PC-9 (cell line): ENCODE measurements at regions not wholly inside any gene's neighbourhood (a gene's known extent, or its start where the extent isn't known, plus 50 kb on each side); places are given as distances from the start of the nearest gene placed in this dataset.

Experiments
- BruUV-seq: library from RNA; stranded (reverse); fragments of 400-500 nt; replicated peaks from 2 replicates; lab custom pipeline; 2021; lab: Mats Ljungman, UMichigan
- CTCF ChIA-PET: fragments of 300-600 bp; sonication (Branson Sonifier 250); formaldehyde crosslinking; loops from one replicate; lab custom pipeline; 2022; ENCODE audit warnings: antibody characterized with exemption; lab: Charles Lee
- POLR2A ChIA-PET: fragments of 300-600 bp; sonication (Branson Sonifier 250); formaldehyde crosslinking; loops from one replicate; lab custom pipeline; 2022; ENCODE audit warnings: antibody characterized with exemption; ENCODE audit not compliant: unreplicated experiment; lab: Charles Lee
- DNase-seq, 2 experiments: peaks; one replicate each; pipeline versions ENCODE4 v3.0.0 to v3.0.0-alpha.2; 2015 to 2022; ENCODE audit warnings: mixed read lengths in 1 of 2
- H2AFZ ChIP-seq: fragments of 200-600 bp; sonication (generic); 2 replicates; pipeline ENCODE4 v1.8.1; 2017; ENCODE audit warnings: antibody characterized with exemption
- H3F3A ChIP-seq: fragments of 200-600 bp; sonication (generic); 2 replicates; pipeline ENCODE4 v1.8.1; 2017; ENCODE audit warnings: antibody characterized with exemption, mild to moderate bottlenecking, low read depth; ENCODE audit not compliant: insufficient read depth
- H3K27ac ChIP-seq: fragments of 200-600 bp; sonication (generic); 2 replicates; pipeline ENCODE4 v1.6.1; 2016; ENCODE audit warnings: mixed run types
- H3K27me3 ChIP-seq: fragments of 200-600 bp; sonication (generic); 2 replicates; pipeline ENCODE4 v1.6.1; 2016; ENCODE audit warnings: low read depth, mixed run types; ENCODE audit not compliant: insufficient read depth
- H3K36me3 ChIP-seq: fragments of 200-600 bp; sonication (generic); 2 replicates; pipeline ENCODE4 v1.6.1; 2016; ENCODE audit warnings: low read depth, mixed run types
- H3K4me1 ChIP-seq: fragments of 200-600 bp; sonication (generic); replicated peaks from 2 replicates; pipeline ENCODE4 v1.6.1; 2016; ENCODE audit warnings: mixed run types; ENCODE audit not compliant: insufficient read depth
- H3K4me2 ChIP-seq: fragments of 200-600 bp; sonication (generic); 2 replicates; pipeline ENCODE4 v1.6.1; 2017; ENCODE audit warnings: mixed run types
- H3K4me3 ChIP-seq: fragments of 200-600 bp; sonication (generic); 2 replicates; pipeline ENCODE4 v1.6.1; 2016; ENCODE audit warnings: mixed run types
- H3K79me2 ChIP-seq: fragments of 200-600 bp; sonication (generic); 2 replicates; pipeline ENCODE4 v1.6.1; 2017; ENCODE audit warnings: low read depth, mixed run types
- H3K9me2 ChIP-seq: fragments of 200-600 bp; sonication (generic); 2 replicates; pipeline ENCODE4 v1.8.1; 2017; ENCODE audit warnings: mild to moderate bottlenecking; ENCODE audit not compliant: insufficient read depth
- H3K9me3 ChIP-seq: fragments of 200-600 bp; sonication (generic); 2 replicates; pipeline ENCODE4 v1.8.1; 2016; ENCODE audit warnings: low read depth; ENCODE audit not compliant: insufficient read depth
- H4K20me1 ChIP-seq: fragments of 200-600 bp; sonication (generic); 2 replicates; pipeline ENCODE4 v1.8.1; 2017; ENCODE audit not compliant: insufficient read depth
- EZH2 ChIP-seq: fragments of 200-600 bp; sonication (generic); IDR thresholded peaks from 2 replicates; pipeline ENCODE4 v1.8.0; 2017; ENCODE audit warnings: antibody characterized with exemption, low read depth
- intact Hi-C: fragments of 100-400 bp; cut with micrococcal nuclease; formaldehyde crosslinking; loops from one replicate; pipeline ENCODE4 v1.10.0; 2022; ENCODE audit not compliant: unreplicated experiment
- TF ChIP-seq, protein P1 (sequence below): fragments of 200-600 bp; sonication (generic); conservative IDR thresholded peaks from 2 replicates; pipeline ENCODE4 v1.6.1; 2017; ENCODE audit warnings: mixed run types, antibody characterized with exemption, mild to moderate bottlenecking, moderate library complexity

- ChIA-PET CTCF (no interaction called here), POLR2A (no interaction called here)
- Histone ChIP-seq H3F3A (no peaks in the 10 kb centered on the region), H2AFZ (no peak overlapping the region), H3K9me3 (no peaks in the 10 kb centered on the region), H4K20me1 (no peaks in the 10 kb centered on the region), H3K4me3 (no peak overlapping the region), H3K79me2 (no peaks in the 10 kb centered on the region), H3K27ac (no peak overlapping the region), H3K36me3 (no peaks in the 10 kb centered on the region), H3K4me2 (no peak overlapping the region), H3K4me1 (no peaks in the 10 kb centered on the region), H3K27me3 (no peaks in the 10 kb centered on the region), H3K9me2 (no peaks in the 10 kb centered on the region)
- DNase-seq = no peak
- no TSS peak for BruUV-seq
- no peak for TF ChIP-seq EZH2
- TF ChIP-seq, protein P1, sequence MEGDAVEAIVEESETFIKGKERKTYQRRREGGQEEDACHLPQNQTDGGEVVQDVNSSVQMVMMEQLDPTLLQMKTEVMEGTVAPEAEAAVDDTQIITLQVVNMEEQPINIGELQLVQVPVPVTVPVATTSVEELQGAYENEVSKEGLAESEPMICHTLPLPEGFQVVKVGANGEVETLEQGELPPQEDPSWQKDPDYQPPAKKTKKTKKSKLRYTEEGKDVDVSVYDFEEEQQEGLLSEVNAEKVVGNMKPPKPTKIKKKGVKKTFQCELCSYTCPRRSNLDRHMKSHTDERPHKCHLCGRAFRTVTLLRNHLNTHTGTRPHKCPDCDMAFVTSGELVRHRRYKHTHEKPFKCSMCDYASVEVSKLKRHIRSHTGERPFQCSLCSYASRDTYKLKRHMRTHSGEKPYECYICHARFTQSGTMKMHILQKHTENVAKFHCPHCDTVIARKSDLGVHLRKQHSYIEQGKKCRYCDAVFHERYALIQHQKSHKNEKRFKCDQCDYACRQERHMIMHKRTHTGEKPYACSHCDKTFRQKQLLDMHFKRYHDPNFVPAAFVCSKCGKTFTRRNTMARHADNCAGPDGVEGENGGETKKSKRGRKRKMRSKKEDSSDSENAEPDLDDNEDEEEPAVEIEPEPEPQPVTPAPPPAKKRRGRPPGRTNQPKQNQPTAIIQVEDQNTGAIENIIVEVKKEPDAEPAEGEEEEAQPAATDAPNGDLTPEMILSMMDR = no peak
- intact Hi-C loops = no loop called here
Observed at GRCh38 chr16:48829336-48830310, 219.6 kb upstream of the N4BP1 start.

DNA sequence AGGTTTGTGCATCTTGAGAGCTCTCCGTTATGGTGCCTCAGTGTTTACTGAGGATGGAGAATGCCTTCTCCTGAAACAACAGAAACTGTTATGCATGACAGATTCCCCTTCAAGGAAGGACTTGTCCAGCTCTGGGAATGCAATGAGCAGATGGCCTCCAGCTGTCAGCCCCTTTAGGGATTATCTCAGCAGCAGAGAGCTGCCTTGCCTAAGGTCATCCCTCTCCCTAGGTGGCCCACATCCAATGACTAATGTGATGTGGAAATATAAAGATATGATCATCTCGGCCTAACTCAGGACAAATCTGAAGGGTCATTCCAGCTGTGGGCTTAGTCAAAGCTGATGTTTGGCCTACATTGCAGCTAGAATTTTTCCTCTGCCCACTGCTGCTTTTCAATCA is 214.3 kb upstream of the N4BP1 start:
- BruUV-seq = no TSS peak
- no peaks in the 10 kb centered on the region for H3K36me3 ChIP-seq
- ChIA-PET POLR2A (no interaction called here), CTCF (no interaction called here)
- H3K4me1 ChIP-seq = no peaks in the 10 kb centered on the region
- H3K9me3 ChIP-seq = no peaks in the 10 kb centered on the region
- no peaks in the 10 kb centered on the region for H3K79me2 ChIP-seq
- intact Hi-C loops = no loop called here
- H3K9me2 ChIP-seq = no peaks in the 10 kb centered on the region
- DNase-seq = no peak
- H3K4me2 ChIP-seq = no peak overlapping the region
- H3K27ac ChIP-seq = no peak overlapping the region
- H3K4me3 ChIP-seq = no peak overlapping the region
- no peak overlapping the region for H2AFZ ChIP-seq
- no peaks in the 10 kb centered on the region for H3K27me3 ChIP-seq
- no peaks in the 10 kb centered on the region for H3F3A ChIP-seq
- TF ChIP-seq EZH2 = no peak
- TF ChIP-seq, protein P1 = no peak
- H4K20me1 ChIP-seq = no peaks in the 10 kb centered on the region

GRCh38 chr16:48822431-48822830 is 212.5 kb upstream of the N4BP1 start:
- TF ChIP-seq, protein P1 = no peak

More at GRCh38 chr16:48822431-48822830, 212.5 kb upstream of the N4BP1 start:
- Histone ChIP-seq H3K4me3 (no peak overlapping the region), H3K27ac (no peak overlapping the region), H3K27me3 (0 out of 2 replicates have a peak, but pooled peaks cover 6% of the 10 kb centered on the region), H3K9me2 (no peaks in the 10 kb centered on the region), H3K9me3 (no peaks in the 10 kb centered on the region), H3K4me2 (no peak overlapping the region), H2AFZ (no peak overlapping the region), H3K79me2 (no peaks in the 10 kb centered on the region), H4K20me1 (no peaks in the 10 kb centered on the region), H3F3A (no peaks in the 10 kb centered on the region), H3K4me1 (no peaks in the 10 kb centered on the region), H3K36me3 (no peaks in the 10 kb centered on the region)
- POLR2A ChIA-PET = no interaction called here
- CTCF ChIA-PET = no interaction called here
- DNase-seq = no peak
- BruUV-seq = no TSS peak
- intact Hi-C loops = no loop called here
